ENCODE measurements at regions not wholly inside any gene's neighbourhood (a gene's known extent, or its start where the extent isn't known, plus 50 kb on each side); places are given as distances from the start of the nearest gene placed in this dataset.

GRCh38 chr21:16071092-16071491 is 341.3 kb downstream of the USP25 start:
- DNase-seq (ENCODE audit: low read depth in 4 of 4, low spot score in 3 of 4): no peak

- no peak for DNase-seq (ENCODE audit: low read depth in 4 of 4, low spot score in 3 of 4)
Measured at GRCh38 chr21:16071761-16072160, 342.0 kb downstream of the USP25 start.

GRCh38 chr21:16072221-16072620 is 342.4 kb downstream of the USP25 start:
- DNase-seq (ENCODE audit: low read depth in 4 of 4, low spot score in 3 of 4): no peak

DNA sequence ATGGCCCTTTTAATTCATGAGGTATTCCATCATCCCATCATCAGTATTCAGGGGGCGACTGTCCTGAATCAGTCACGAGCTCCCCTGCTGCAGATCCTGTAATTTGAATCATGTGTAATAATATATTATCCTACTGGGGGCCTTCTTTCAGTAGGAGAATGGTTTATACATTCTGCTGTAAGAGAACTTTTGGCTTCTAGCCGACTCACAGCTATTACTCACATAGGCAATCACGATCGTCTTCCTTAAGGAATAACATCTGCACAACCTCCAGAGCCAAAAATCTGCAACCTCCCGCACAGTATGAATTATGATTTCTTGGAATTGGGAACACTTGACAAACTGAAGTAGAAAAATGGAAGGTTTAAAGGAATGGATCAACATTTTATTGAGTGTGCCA is 343.0 kb downstream of the USP25 start:
- DNase-seq (ENCODE audit: low read depth in 4 of 4, low spot score in 3 of 4): peak in 3 of 4 donors; percentile 35 to 49 (median 47)

GRCh38 chr21:16073586-16073985 is 343.8 kb downstream of the USP25 start:
- no peak for DNase-seq (ENCODE audit: low read depth in 4 of 4, low spot score in 3 of 4)

DNA sequence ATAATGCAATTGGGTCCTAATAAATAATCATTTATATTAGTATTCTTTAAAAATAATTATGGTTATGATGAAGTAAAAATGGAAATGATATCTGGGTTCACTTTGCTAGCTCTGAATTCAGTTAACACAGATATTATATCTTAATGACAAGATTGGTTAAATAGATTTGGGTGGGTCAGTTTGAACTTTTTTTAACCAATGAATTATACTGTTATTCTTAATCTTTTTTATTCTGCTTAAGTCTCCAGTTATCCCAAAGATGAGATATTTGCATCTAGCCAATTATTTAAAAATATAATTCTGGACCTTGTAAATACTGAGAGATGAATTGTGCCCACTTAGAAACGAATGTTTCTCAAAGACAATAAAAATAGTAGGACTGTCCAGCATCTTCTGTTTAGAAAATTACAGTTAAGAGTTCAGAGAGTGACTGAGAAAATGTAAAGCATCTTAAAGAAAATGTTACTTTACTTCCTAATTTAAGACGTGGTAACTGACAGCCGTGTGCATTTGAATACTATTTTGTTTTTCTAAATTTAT is 345.2 kb downstream of the USP25 start:
- no peak for DNase-seq (ENCODE audit: low read depth in 4 of 4, low spot score in 3 of 4)

DNA sequence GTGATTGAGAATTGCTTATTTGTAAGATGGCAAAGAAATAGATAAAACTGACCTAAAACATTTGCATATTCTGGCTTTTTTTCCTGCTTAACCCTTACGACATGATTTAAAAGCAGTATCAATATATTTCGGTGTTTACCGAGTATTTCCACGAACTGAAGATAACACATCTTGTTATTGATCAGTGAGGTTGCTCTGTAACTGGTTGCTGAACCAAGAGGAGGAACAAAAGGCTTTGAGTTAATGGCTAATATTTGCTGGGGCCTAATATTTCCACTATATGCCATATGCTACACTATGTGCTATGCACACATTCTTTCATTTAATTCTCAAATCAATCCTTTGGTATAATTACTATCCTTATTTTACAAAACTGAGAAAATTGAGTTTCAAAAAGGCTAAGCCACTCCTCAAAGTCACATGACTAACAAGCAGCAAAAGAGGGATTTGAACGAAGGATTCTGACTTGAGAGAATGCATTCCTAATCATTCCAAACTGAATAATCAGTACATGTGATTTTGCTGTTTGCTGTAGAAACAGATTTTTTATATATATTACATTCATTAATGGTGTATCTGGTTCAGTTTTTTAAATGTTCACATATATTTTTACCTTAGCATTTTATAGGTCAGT is 346.0 kb downstream of the USP25 start:
- DNase-seq (ENCODE audit: low read depth in 4 of 4, low spot score in 3 of 4): no peak

- DNase-seq (ENCODE audit: low read depth in 4 of 4, low spot score in 3 of 4): no peak
Measured at GRCh38 chr21:16076465-16076864, 346.7 kb downstream of the USP25 start.

DNA sequence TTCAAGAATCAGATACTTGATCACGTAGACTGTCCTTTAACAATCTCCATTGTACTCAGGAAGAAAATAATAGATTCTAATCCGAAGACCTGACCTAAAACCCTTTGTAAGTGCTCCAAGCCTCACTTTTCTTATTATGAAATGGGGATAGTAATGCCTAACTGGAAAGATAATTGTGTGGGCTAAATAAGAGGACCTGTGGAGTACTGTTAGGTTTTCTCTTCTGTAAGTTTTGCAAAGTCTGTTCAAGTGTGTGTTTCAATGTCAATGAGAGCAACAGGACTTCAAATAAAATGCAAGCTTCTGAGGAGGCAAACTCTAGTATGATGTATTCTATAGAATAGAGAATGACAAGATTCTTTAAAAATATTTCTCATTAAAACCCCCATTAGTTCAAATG is 348.6 kb downstream of the USP25 start:
- no peak for DNase-seq (ENCODE audit: low read depth in 4 of 4, low spot score in 3 of 4)

DNA sequence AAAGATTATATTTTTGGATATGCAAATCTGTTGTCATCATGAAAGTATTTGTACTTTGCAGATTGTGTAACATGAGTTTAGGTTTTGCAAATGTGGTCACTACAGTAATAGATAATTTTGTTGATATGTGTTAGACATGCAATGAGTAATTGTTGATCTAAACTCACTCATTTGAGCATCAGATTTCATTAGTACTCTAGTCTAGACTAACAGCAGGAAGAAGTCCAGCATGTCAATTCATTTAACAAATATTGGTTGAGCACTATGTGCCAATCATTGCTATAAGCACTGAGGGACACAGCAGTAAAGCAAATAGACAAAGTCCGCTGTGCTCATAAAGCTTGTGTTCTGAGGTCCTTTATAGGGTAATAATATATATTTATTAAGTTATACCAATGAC is 350.0 kb downstream of the USP25 start:
- no peak for DNase-seq (ENCODE audit: low read depth in 4 of 4, low spot score in 3 of 4)

GRCh38 chr21:16081304-16081703 is 351.5 kb downstream of the USP25 start:
- no peak for DNase-seq (ENCODE audit: low read depth in 4 of 4, low spot score in 3 of 4)

- no peak for DNase-seq (ENCODE audit: low read depth in 4 of 4, low spot score in 3 of 4)
Measured at GRCh38 chr21:16082038-16082816, 352.4 kb downstream of the USP25 start.

DNA sequence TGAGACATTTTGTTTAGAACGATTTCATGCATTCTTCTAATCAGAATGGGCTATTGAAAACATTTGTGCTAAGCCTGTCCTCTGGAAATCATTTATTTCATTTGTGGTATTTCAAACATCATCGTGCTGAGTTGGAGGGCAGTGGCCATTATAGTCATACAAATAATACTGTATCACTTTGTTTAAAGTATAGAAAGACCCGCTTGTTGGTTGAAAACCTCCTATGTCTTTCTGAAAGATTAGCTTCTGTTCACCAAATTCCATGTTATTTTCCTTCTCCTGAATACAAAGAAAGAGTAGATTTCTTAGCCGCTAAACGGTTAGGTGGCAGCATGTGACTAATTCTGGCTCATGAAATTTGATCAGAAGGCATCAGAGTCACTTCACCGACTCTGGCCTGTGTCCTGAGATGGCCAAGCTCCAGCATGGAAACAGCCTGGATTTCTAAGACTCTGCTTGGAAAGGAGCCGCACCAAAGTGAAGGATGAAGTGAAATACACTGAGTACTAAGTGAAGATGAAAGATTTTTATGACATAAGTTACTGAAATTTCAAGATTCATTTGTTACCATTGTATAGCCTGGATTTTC is 355.1 kb downstream of the USP25 start:
- no peak for DNase-seq (ENCODE audit: low read depth in 4 of 4, low spot score in 3 of 4)

GRCh38 chr21:16085421-16085820 is 355.6 kb downstream of the USP25 start:
- no peak for DNase-seq (ENCODE audit: low read depth in 4 of 4, low spot score in 3 of 4)

- DNase-seq (ENCODE audit: low read depth in 4 of 4, low spot score in 3 of 4): no peak
Measured at GRCh38 chr21:16086121-16086520, 356.3 kb downstream of the USP25 start.

DNA sequence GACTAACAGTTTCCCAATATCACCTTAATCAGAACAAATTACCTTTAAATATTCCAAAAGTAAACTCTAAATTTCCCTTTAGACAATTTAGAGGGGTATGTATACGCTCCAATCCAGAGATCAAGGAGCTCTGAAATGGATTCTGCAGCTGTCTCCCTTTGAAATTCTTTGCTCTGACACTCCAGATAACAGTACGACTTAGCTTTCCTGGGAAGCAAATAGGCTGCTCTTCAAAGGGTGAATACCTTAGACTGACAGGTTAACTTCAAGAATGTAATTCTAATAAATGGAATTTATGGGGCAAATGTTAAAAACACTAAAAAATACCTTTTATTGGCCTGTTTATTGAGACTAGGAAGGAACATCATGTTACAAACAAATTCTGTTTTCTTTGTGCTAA is 357.2 kb downstream of the USP25 start:
- DNase-seq (ENCODE audit: low read depth in 4 of 4, low spot score in 3 of 4): no peak

GRCh38 chr21:16087523-16087922 is 357.7 kb downstream of the USP25 start:
- no peak for DNase-seq (ENCODE audit: low read depth in 4 of 4, low spot score in 3 of 4)

DNA sequence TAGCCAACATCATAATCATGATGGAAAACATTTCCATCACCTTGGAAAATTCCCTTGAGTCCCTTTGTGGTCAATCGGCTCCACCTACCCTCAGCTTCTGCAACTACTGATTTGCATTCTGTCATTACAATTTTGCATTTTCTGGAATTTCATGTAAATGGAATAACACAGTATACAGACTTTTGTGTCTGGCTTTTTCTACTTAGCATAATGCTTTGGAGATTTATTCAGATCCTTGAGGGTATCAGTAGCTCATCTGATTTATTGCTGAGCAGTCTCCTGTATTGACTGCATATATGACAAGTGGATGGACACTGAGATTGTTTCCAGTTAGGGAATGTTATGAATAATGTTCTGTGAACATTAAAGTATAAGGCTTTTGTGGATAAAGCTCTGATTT is 358.3 kb downstream of the USP25 start:
- no peak for DNase-seq (ENCODE audit: low read depth in 4 of 4, low spot score in 3 of 4)

DNA sequence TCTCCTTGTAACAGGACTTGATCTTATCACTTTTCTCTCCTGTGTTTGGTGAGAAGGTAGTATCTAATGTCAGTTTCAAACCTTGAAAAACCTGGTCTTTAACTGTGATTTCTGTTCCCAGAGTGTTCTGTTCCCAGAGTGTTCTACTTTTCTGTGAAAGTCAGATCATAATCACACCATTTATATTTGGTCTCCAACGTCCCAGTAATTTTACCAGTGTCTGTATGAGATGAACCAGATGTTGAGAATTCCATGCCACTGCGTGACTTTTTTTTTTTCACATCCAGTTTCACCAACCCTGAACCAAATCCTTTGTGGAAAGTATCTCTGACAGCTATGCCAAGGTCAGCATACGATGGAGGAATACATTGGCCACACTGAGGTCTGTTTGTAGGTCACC is 365.2 kb downstream of the USP25 start:
- no peak for DNase-seq (ENCODE audit: low read depth in 4 of 4, low spot score in 3 of 4)

- DNase-seq (ENCODE audit: low read depth in 4 of 4, low spot score in 3 of 4): no peak
Measured at GRCh38 chr21:16096988-16097387, 367.2 kb downstream of the USP25 start.

- no peak for DNase-seq (ENCODE audit: low read depth in 4 of 4, low spot score in 3 of 4)
Measured at GRCh38 chr21:16102113-16102512, 372.3 kb downstream of the USP25 start.

DNA sequence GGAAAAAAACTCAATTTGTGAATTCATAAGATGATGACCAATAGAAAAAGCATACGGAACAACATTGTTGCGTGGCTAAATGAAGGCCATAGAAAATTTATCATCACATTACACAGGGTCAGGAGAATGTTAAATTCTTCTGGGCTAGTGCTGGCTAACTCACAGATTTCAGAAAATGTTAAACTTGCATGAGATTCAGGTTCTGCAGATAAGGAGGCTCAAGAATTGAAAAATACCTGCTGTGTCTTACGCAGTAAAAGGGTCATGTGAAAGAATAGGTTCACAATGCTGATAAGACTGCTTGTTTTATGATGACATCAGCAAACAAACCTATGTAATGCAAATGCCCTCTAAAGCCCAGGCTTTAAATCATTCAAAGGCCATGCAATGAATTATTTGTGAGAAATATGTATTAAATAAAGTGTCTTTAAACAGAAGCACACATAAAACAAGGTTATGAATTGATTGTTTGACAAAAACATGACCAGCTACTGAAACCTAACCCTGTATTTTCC is 378.8 kb downstream of the USP25 start:
- DNase-seq (ENCODE audit: low read depth in 4 of 4, low spot score in 3 of 4): no peak
